Adrenal gland (tissue), 9 donors: ENCODE measurements at regions not wholly inside any gene's neighbourhood (a gene's known extent, or its start where the extent isn't known, plus 50 kb on each side); places are given as distances from the start of the nearest gene placed in this dataset.

Experiments
- DNase-seq, 7 donors: peaks; one replicate each; pipeline ENCODE4 v3.0.0-alpha.2; 2019 to 2020
- H3K27ac ChIP-seq, 5 donors: fragments of 200-600 bp; sonication (generic) in 4 of 5; 1 replicate in 3 of 5; 2 replicates in 2 of 5; pipeline versions ENCODE4 v1.5.1 to v1.8.0; 2016 to 2020; ENCODE audit warnings: mild to moderate bottlenecking in 1 of 5
- H3K27me3 ChIP-seq: fragments of 200-600 bp; 2 replicates; pipeline ENCODE4 v1.8.0; 2021
- H3K36me3 ChIP-seq, 2 donors: fragments of 200-600 bp; replicated peaks in 1 of 2; 1 replicate in 1 of 2; 2 replicates in 1 of 2; pipeline versions ENCODE4 v1.5.1 to v1.8.0; 2018 to 2022
- H3K4me1 ChIP-seq, 2 donors: fragments of 200-600 bp; replicated peaks in 1 of 2; 1 replicate in 1 of 2; 2 replicates in 1 of 2; pipeline versions ENCODE4 v1.5.1 to v1.8.0; 2018 to 2021
- H3K4me3 ChIP-seq, 4 donors: fragments of 200-600 bp; sonication (generic) in 3 of 4; one replicate each; pipeline ENCODE4 v1.5.1; 2016 to 2018
- H3K9me3 ChIP-seq, 3 donors: fragments of 200-600 bp; sonication (generic) in 1 of 3; replicated peaks in 1 of 3; 1 replicate in 2 of 3; 2 replicates in 1 of 3; pipeline versions ENCODE4 v1.5.1 to v1.8.0; 2016 to 2021
- CTCF ChIP-seq, 6 experiments: fragments of 450-650 bp in 4 of 6; fragments of 200-600 bp in 2 of 6; sonication (generic) in 1 of 6; IDR thresholded peaks; 1 replicate in 5 of 6; 2 replicates in 1 of 6; pipeline versions ENCODE4 v1.5.1 to v1.8.0; 2016 to 2021; ENCODE audit warnings: antibody characterized with exemption in 6 of 6, mild to moderate bottlenecking in 2 of 6, moderate library complexity in 1 of 6
- POLR2A ChIP-seq, 2 donors: fragments of 450-650 bp; IDR thresholded peaks; one replicate each; pipeline ENCODE4 v1.6.1; 2017; ENCODE audit warnings: antibody characterized with exemption in 2 of 2, mild to moderate bottlenecking in 2 of 2, moderate library complexity in 1 of 2
- WGBS, 4 donors: extraction: QIAGEN DNeasy Blood & Tissue Kit in 2 of 4; methylation state at CpG; one replicate each; pipeline versions ENCODE4 v1.1.5 to v1.1.7; 2013 to 2017; 5-methylcytosine and 5-hydroxymethylcytosine counted together
- intact Hi-C, 2 donors: fragments of 100-400 bp; cut with DNase I; formaldehyde crosslinking; loops; one replicate each; pipeline versions ENCODE4 v1.14.1 to v1.15.0; 2022 to 2023
- donor health status: healthy with polysubstance abuse.
- donor health status: Bipolar disorder and iron deficiency.
- donor health status: DM: yes; HTN: yes; CAD: no.
- donor health status: DM: no; HTN: no; CAD: no.
- donor health status: DM: no; HTN: no; CAD: no.

- no peaks in the 10 kb centered on the region for H3K9me3 ChIP-seq
- no peaks in the 10 kb centered on the region for H3K27me3 ChIP-seq
- DNase-seq: no peak
- intact Hi-C loops: no loop called here
- WGBS, 4 donors: 36 to 51% (median 40%) methylated on average over 3 of the region's 3 CpGs
- H3K36me3 ChIP-seq: no peaks in the 10 kb centered on the region
- H3K27ac ChIP-seq: no peak overlapping the region
- H3K4me3 ChIP-seq: no peak overlapping the region
- H3K4me1 ChIP-seq: no peaks in the 10 kb centered on the region
- TF ChIP-seq CTCF (IDR thresholded peaks at IDR 0.05) (no peak), POLR2A (IDR thresholded peaks at IDR 0.05) (no peak)
These were observed 1917.0 kb downstream of the MRPL39 start for GRCh38 chr21:23690316-23690715.

- TF ChIP-seq CTCF (IDR thresholded peaks at IDR 0.05) (no peak), POLR2A (IDR thresholded peaks at IDR 0.05) (no peak)
- WGBS, 4 donors: 50 to 60% (median 53%) methylated on average over 3 of the region's 3 CpGs
- Histone ChIP-seq H3K27ac (no peak overlapping the region), H3K36me3 (no peaks in the 10 kb centered on the region), H3K4me1 (no peaks in the 10 kb centered on the region), H3K27me3 (no peaks in the 10 kb centered on the region), H3K4me3 (no peak overlapping the region), H3K9me3 (no peaks in the 10 kb centered on the region)
- no peak for DNase-seq
- intact Hi-C loops: no loop called here
These were observed 1920.4 kb downstream of the MRPL39 start for GRCh38 chr21:23686737-23687523.

- 54 to 65% (median 58%) methylated on average over 2 of the region's 2 CpGs for WGBS, 4 donors
- intact Hi-C loops: no loop called here
- no peak for DNase-seq
These were observed 1922.8 kb downstream of the MRPL39 start for GRCh38 chr21:23684431-23684830.

GRCh38 chr21:23664193-23664694, 1943.0 kb downstream of the MRPL39 start:
- TF ChIP-seq CTCF (IDR thresholded peaks at IDR 0.05) (no peak), POLR2A (IDR thresholded peaks at IDR 0.05) (no peak)
- Histone ChIP-seq H3K27ac (no peak overlapping the region), H3K4me3 (no peak overlapping the region), H3K27me3 (no peaks in the 10 kb centered on the region), H3K4me1 (no peaks in the 10 kb centered on the region), H3K36me3 (no peaks in the 10 kb centered on the region), H3K9me3 (no peaks in the 10 kb centered on the region)
- intact Hi-C loops: no loop called here
- WGBS, 4 donors: 73 to 87% (median 77%) methylated on average over 3 of the region's 3 CpGs
- no peak for DNase-seq

More at GRCh38 chr21:23684431-23684830, 1922.8 kb downstream of the MRPL39 start:
- Histone ChIP-seq H3K36me3 (no peaks in the 10 kb centered on the region), H3K4me3 (no peak overlapping the region), H3K27me3 (no peaks in the 10 kb centered on the region), H3K9me3 (no peaks in the 10 kb centered on the region), H3K4me1 (no peaks in the 10 kb centered on the region), H3K27ac (no peak overlapping the region)
- TF ChIP-seq CTCF (IDR thresholded peaks at IDR 0.05) (no peak), POLR2A (IDR thresholded peaks at IDR 0.05) (no peak)
